Lung (tissue), 11 donors: ENCODE measurements at regions not wholly inside any gene's neighbourhood (a gene's known extent, or its start where the extent isn't known, plus 50 kb on each side); places are given as distances from the start of the nearest gene placed in this dataset.

Source experiments
- ATAC-seq: fragments of 200-7000 bp; cut with Tn5 transposase; one replicate; pipeline ENCODE4 v1.9.1; 2020; ENCODE audit warnings: moderate number of reproducible peaks; ENCODE audit not compliant: insufficient read depth, low FRiP score
- DNase-seq, 3 donors: peaks; one replicate each; pipeline ENCODE4 v3.0.0-alpha.2; 2013 to 2017
- H3K27ac ChIP-seq, 2 donors: one replicate each; pipeline ENCODE4 v1.5.1; 2013; ENCODE audit warnings: mild to moderate bottlenecking in 2 of 2, moderate library complexity in 2 of 2, control low read depth in 1 of 2, inconsistent platforms in 1 of 2, low read depth in 1 of 2, low read length in 1 of 2
- H3K27me3 ChIP-seq, 3 donors: one replicate each; pipeline ENCODE4 v1.5.1; 2013; ENCODE audit warnings: low read length in 2 of 3; ENCODE audit not compliant: control insufficient read depth in 3 of 3, insufficient read depth in 3 of 3
- H3K36me3 ChIP-seq, 4 donors: one replicate each; pipeline ENCODE4 v1.5.1; 2013; ENCODE audit warnings: low read length in 4 of 4, mild to moderate bottlenecking in 1 of 4, moderate library complexity in 1 of 4; ENCODE audit not compliant: control insufficient read depth in 4 of 4, insufficient read depth in 4 of 4
- H3K4me1 ChIP-seq, 5 donors: one replicate each; pipeline ENCODE4 v1.5.1; 2013; ENCODE audit warnings: low read length in 5 of 5, mild to moderate bottlenecking in 2 of 5, moderate library complexity in 1 of 5; ENCODE audit not compliant: control insufficient read depth in 5 of 5, insufficient read depth in 5 of 5
- H3K4me3 ChIP-seq: one replicate; pipeline ENCODE4 v1.5.1; 2013; ENCODE audit warnings: mild to moderate bottlenecking, control low read depth, moderate library complexity
- H3K9ac ChIP-seq, 2 donors: one replicate each; pipeline ENCODE4 v1.5.1; 2013; ENCODE audit warnings: low read length in 2 of 2, control low read depth in 1 of 2; ENCODE audit not compliant: insufficient read depth in 1 of 2
- H3K9me3 ChIP-seq, 4 donors: one replicate each; pipeline ENCODE4 v1.5.1; 2013; ENCODE audit warnings: low read length in 3 of 4, mild to moderate bottlenecking in 1 of 4, moderate library complexity in 1 of 4; ENCODE audit not compliant: control insufficient read depth in 4 of 4, insufficient read depth in 3 of 4
- WGBS, 2 donors: extraction: QIAGEN DNeasy Blood & Tissue Kit; methylation state at CpG; one replicate each; pipeline ENCODE4 v1.1.7; 2013; 5-methylcytosine and 5-hydroxymethylcytosine counted together
- TF ChIP-seq, protein P1 (sequence below): IDR thresholded peaks from 2 replicates; pipeline ENCODE4 v1.5.1; 2012; ENCODE audit warnings: mild to moderate bottlenecking; ENCODE audit errors: control extremely low read depth, extremely low read depth
- donor health status: control.
- donor health status: control.
- donor health status: Bipolar disorder and iron deficiency.
- donor health status: healthy.
- donor health status: DM: yes; HTN: yes; CAD: no.

DNA sequence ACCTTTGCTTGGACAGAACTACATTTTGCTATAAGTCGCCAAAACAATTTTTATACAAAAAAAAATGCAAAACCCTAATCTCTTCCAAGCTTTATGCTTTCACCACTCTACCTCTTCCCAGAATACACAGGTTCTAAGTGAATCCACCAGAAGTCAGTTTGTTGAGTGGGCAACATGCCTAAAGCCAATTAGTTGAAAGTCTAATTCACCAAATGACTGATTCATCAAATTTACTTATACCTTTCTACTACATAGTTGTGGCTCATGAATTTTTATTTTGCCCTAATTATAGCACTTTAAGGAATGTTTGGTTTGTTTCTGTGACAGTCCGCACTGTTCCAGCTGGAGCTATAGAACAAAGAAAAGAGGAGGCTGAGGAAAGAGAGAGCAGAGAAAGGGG, 265.9 kb upstream of the TGFBR2 start:
- DNase-seq (no peak), ATAC-seq (no peak)
- TF ChIP-seq, protein P1, sequence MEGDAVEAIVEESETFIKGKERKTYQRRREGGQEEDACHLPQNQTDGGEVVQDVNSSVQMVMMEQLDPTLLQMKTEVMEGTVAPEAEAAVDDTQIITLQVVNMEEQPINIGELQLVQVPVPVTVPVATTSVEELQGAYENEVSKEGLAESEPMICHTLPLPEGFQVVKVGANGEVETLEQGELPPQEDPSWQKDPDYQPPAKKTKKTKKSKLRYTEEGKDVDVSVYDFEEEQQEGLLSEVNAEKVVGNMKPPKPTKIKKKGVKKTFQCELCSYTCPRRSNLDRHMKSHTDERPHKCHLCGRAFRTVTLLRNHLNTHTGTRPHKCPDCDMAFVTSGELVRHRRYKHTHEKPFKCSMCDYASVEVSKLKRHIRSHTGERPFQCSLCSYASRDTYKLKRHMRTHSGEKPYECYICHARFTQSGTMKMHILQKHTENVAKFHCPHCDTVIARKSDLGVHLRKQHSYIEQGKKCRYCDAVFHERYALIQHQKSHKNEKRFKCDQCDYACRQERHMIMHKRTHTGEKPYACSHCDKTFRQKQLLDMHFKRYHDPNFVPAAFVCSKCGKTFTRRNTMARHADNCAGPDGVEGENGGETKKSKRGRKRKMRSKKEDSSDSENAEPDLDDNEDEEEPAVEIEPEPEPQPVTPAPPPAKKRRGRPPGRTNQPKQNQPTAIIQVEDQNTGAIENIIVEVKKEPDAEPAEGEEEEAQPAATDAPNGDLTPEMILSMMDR: no peak
- no peaks in the 10 kb centered on the region for H3K9me3 ChIP-seq
- 50 to 79% methylated on average over 2 of the region's 2 CpGs for WGBS, 2 donors
- no peaks in the 10 kb centered on the region for H3K36me3 ChIP-seq
- H3K27ac ChIP-seq: no peak overlapping the region
- H3K9ac ChIP-seq: no peak overlapping the region
- H3K4me3 ChIP-seq: no peak overlapping the region
- no peaks in the 10 kb centered on the region for H3K27me3 ChIP-seq
- peaks cover 0 to 9% (median 0%) of the 10 kb centered on the region in 5 donors for H3K4me1 ChIP-seq

DNA sequence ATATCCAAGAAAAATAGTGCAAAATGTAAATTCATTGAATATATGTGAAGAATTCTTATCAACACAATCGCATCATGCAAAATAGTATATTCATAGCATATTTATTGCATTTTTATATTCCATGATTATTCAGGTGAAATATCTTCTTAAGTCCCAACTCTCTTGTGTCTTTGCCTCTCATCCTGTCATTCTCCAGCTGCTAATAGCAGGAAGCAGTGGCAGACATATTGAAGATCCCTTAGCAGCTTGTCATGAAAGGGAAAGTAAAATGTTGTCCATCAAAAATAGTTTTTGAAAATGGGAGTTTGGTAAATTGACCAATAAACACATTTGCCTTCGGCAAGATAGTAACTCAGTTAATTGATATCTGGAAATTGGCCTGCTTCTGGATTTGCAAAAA, 265.3 kb upstream of the TGFBR2 start:
- DNase-seq (no peak), ATAC-seq (no peak)
- Histone ChIP-seq H3K4me1 (peaks cover 0 to 10% (median 0%) of the 10 kb centered on the region in 5 donors), H3K4me3 (no peak overlapping the region), H3K36me3 (no peaks in the 10 kb centered on the region), H3K27ac (no peak overlapping the region), H3K27me3 (no peaks in the 10 kb centered on the region), H3K9me3 (no peaks in the 10 kb centered on the region), H3K9ac (no peak overlapping the region)
- TF ChIP-seq, protein P1: no peak
- WGBS, 2 donors: 76 to 96% methylated on average over 2 of the region's 2 CpGs

DNA sequence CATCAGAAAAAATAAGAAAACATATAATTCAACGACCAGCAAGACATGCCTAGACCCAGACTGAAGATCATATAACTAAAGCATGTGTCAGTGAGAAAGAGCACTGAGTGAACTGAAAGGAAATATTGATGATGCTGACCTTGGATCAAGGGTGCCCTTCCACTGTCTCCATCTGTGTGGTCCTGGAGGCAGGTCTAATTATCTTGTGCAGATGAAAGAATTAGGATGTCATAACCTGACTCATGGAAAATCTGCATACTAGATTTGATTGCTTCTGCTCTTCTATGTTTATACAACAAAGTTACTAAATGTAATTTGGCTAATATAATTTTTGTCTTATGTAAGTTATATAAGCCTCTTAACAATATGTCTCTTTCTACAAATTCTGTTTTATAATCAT, 264.6 kb upstream of the TGFBR2 start:
- whole genome bisulfite sequencing, 2 donors: 73 to 86% methylated on average over 1 of the region's 1 CpG
- Histone ChIP-seq H3K4me1 (peaks cover 0 to 10% (median 0%) of the 10 kb centered on the region in 5 donors), H3K27ac (peak overlapping the region in 1 of 2 donors; percentile 29), H3K4me3 (no peak overlapping the region), H3K36me3 (no peaks in the 10 kb centered on the region), H3K27me3 (no peaks in the 10 kb centered on the region), H3K9ac (no peak overlapping the region), H3K9me3 (no peaks in the 10 kb centered on the region)
- TF ChIP-seq, protein P1: no peak
- no peak for ATAC-seq
- no peak for DNase-seq
